CD4-positive, alpha-beta T cell (primary cell): ENCODE measurements at regions not wholly inside any gene's neighbourhood (a gene's known extent, or its start where the extent isn't known, plus 50 kb on each side); places are given as distances from the start of the nearest gene placed in this dataset.

Experiments
- ATAC-seq: fragments of 200-7000 bp; cut with Tn5 transposase; one replicate; pipeline ENCODE4 v1.10.0; 2022; ENCODE audit warnings: mild to moderate bottlenecking; ENCODE audit not compliant: poor library complexity
- CTCF ChIA-PET: fragments of 350-600 bp; sonication (Branson Sonifier 250); formaldehyde crosslinking; loops from one replicate; lab custom pipeline; 2021; ENCODE audit warnings: antibody characterized with exemption, inconsistent platforms; lab: Charles Lee
- POLR2A ChIA-PET: fragments of 350-600 bp; sonication (Branson Sonifier 250); formaldehyde crosslinking; loops from one replicate; lab custom pipeline; 2021; ENCODE audit warnings: antibody characterized with exemption, inconsistent platforms; lab: Charles Lee
- DNase-seq, 14 experiments: peaks; one replicate each; pipeline ENCODE4 v3.0.0-alpha.2; 2013 to 2020; ENCODE audit warnings: mixed read lengths in 2 of 14
- H3K27ac ChIP-seq, 2 donors: one replicate each; pipeline versions ENCODE4 v1.5.1 to v1.7.0; 2013; ENCODE audit warnings: low read length in 2 of 2, low read depth in 1 of 2, mild to moderate bottlenecking in 1 of 2
- H3K27me3 ChIP-seq, 2 experiments: 1 replicate in 1 of 2; 2 replicates in 1 of 2; pipeline versions ENCODE4 v1.6.1 to v1.7.0; 2013; ENCODE audit warnings: low read length in 2 of 2, control low read depth in 1 of 2, mild to moderate bottlenecking in 1 of 2, moderate library complexity in 1 of 2; ENCODE audit not compliant: insufficient read depth in 2 of 2, control insufficient read depth in 1 of 2
- H3K36me3 ChIP-seq: one replicate; pipeline ENCODE4 v1.6.1; 2013; ENCODE audit warnings: low read length, control low read depth; ENCODE audit not compliant: insufficient read depth
- H3K4me1 ChIP-seq: one replicate; pipeline ENCODE4 v1.6.1; 2013; ENCODE audit warnings: low read length, control low read depth; ENCODE audit not compliant: insufficient read depth
- H3K4me3 ChIP-seq: one replicate; pipeline ENCODE4 v1.5.1; 2013; ENCODE audit warnings: mild to moderate bottlenecking, low read length, moderate library complexity
- H3K9me3 ChIP-seq, 2 experiments: 1 replicate in 1 of 2; 2 replicates in 1 of 2; pipeline versions ENCODE4 v1.6.1 to v1.7.0; 2013; ENCODE audit warnings: low read length in 2 of 2, mild to moderate bottlenecking in 2 of 2, control low read depth in 1 of 2, moderate library complexity in 1 of 2; ENCODE audit not compliant: control insufficient read depth in 1 of 2, insufficient read depth in 1 of 2
- H3K27ac Mint-ChIP-seq: one replicate; pipeline ENCODE4 v1.8.0; 2020; ENCODE audit warnings: mixed read lengths
- H3K27me3 Mint-ChIP-seq: one replicate; pipeline ENCODE4 v1.8.0; 2021; ENCODE audit warnings: mixed read lengths
- H3K36me3 Mint-ChIP-seq: one replicate; pipeline ENCODE4 v1.8.0; 2021; ENCODE audit warnings: low read depth, mixed read lengths
- H3K4me1 Mint-ChIP-seq: one replicate; pipeline ENCODE4 v1.8.0; 2021; ENCODE audit warnings: low read depth, mixed read lengths
- H3K4me3 Mint-ChIP-seq: one replicate; pipeline ENCODE4 v1.8.0; 2020; ENCODE audit warnings: mild to moderate bottlenecking, mixed read lengths
- H3K9me3 Mint-ChIP-seq: one replicate; pipeline ENCODE4 v1.8.0; 2020; ENCODE audit warnings: mixed read lengths
- intact Hi-C, 2 experiments: fragments of 100-400 bp; cut with DNase I in 1 of 2; cut with micrococcal nuclease in 1 of 2; formaldehyde crosslinking; loops; one replicate each; pipeline versions ENCODE4 v1.15.1 to v1.9.0; 2023 to 2025; cut with DNase I, micrococcal nuclease
- TF ChIP-seq, protein P1 (sequence below): fragments of 200-600 bp; IDR thresholded peaks from one replicate; pipeline ENCODE4 v1.8.0; 2022; ENCODE audit warnings: antibody characterized with exemption, mild to moderate bottlenecking

- Histone ChIP-seq H3K9me3 (peaks cover 0 to 20% of the 10 kb centered on the region in 2 experiments), H3K4me1 (no peaks in the 10 kb centered on the region), H3K4me3 (no peak overlapping the region), H3K27ac (no peak overlapping the region), H3K27me3 (no peaks in the 10 kb centered on the region), H3K36me3 (no peaks in the 10 kb centered on the region)
- peaks cover 19% of the 10 kb centered on the region for H3K27me3 Mint-ChIP-seq
- DNase-seq: no peak
- H3K4me3 Mint-ChIP-seq: no peak overlapping the region
- no peak overlapping the region for H3K27ac Mint-ChIP-seq
- H3K36me3 Mint-ChIP-seq: no peaks in the 10 kb centered on the region
- intact Hi-C loops: no loop called here
- CTCF ChIA-PET: no interaction called here
- peaks cover 4% of the 10 kb centered on the region for H3K9me3 Mint-ChIP-seq
- no peak for ATAC-seq
- TF ChIP-seq, protein P1, sequence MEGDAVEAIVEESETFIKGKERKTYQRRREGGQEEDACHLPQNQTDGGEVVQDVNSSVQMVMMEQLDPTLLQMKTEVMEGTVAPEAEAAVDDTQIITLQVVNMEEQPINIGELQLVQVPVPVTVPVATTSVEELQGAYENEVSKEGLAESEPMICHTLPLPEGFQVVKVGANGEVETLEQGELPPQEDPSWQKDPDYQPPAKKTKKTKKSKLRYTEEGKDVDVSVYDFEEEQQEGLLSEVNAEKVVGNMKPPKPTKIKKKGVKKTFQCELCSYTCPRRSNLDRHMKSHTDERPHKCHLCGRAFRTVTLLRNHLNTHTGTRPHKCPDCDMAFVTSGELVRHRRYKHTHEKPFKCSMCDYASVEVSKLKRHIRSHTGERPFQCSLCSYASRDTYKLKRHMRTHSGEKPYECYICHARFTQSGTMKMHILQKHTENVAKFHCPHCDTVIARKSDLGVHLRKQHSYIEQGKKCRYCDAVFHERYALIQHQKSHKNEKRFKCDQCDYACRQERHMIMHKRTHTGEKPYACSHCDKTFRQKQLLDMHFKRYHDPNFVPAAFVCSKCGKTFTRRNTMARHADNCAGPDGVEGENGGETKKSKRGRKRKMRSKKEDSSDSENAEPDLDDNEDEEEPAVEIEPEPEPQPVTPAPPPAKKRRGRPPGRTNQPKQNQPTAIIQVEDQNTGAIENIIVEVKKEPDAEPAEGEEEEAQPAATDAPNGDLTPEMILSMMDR: no peak
- POLR2A ChIA-PET: no interaction called here
- H3K4me1 Mint-ChIP-seq: no peaks in the 10 kb centered on the region
Observed at GRCh38 chr16:86209202-86209601, 301.1 kb upstream of the FOXF1 start.

DNA sequence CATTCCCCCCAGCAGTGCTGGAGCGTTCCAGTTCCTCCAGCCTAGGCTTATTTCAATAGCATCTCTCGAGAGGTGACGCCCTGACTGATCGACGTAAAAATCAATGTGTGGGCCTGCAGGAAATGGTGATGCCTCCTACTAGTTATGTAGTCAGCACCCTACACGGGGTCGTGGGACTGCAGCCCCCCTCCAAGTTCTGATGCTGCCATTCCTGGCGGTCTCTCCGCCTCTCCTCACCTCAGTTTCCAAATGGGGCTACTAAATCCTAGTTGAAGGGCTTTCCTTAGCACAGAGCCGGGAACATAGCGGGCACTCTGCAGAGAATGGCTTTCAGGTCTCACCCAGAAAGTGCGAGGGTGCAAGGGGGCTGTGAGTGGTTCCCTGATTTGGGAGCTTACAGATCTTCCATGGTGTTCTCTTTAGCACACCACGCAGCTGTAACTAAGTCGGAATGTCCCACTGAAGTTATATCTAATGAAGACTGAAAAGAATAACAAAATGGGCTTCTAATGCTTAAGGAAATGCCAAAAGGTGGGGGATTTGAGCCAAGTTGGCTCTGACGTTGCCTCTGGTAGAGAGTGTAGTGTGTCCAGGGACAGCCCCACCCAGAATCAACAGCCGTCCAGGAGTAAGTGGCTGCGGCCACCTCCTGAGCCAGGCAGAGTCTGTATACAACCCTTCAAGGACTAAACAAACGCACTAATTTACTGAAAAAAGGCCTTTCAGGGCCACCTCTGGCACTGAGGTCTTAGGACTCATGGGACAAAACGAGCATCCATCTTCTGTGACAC lies 299.7 kb upstream of the FOXF1 start:
- TF ChIP-seq, protein P1: no peak
- Mint-ChIP-seq H3K4me1 (no peaks in the 10 kb centered on the region), H3K36me3 (no peaks in the 10 kb centered on the region), H3K9me3 (peaks cover 4% of the 10 kb centered on the region), H3K4me3 (no peak overlapping the region), H3K27me3 (peaks cover 26% of the 10 kb centered on the region), H3K27ac (no peak overlapping the region)
- no peaks in the 10 kb centered on the region for H3K36me3 ChIP-seq
- intact Hi-C loops: no loop called here
- no peak overlapping the region for H3K4me3 ChIP-seq
- ATAC-seq: no peak
- ChIA-PET CTCF (no interaction called here), POLR2A (no interaction called here)
- no peak for DNase-seq
- no peaks in the 10 kb centered on the region for H3K4me1 ChIP-seq
- no peak overlapping the region for H3K27ac ChIP-seq
- peaks cover 0 to 20% of the 10 kb centered on the region in 2 experiments for H3K9me3 ChIP-seq
- no peaks in the 10 kb centered on the region for H3K27me3 ChIP-seq

DNA sequence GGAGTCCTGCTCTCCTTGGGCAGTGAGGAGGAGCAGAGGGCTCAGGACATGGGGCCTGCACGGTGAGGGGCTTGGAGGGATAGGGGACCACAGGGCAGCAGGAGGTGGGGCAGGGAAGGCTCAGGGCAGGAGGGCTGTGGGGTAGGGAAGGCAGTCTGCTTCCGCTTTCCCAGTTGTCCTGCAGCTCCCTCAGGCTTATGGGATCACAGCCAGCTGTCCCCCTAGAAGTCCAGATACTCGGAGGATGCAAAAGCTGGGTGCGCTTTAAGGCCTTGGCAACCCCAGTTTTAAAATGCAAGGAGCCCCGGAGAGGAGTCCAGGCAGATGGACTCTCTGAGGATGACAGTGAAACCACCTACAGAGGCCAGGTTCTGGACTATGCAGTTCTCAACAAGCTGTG lies 299.1 kb upstream of the FOXF1 start:
- Histone ChIP-seq H3K27ac (no peak overlapping the region), H3K4me3 (no peak overlapping the region), H3K4me1 (no peaks in the 10 kb centered on the region), H3K27me3 (no peaks in the 10 kb centered on the region), H3K9me3 (peaks cover 0 to 20% of the 10 kb centered on the region in 2 experiments), H3K36me3 (no peaks in the 10 kb centered on the region)
- Mint-ChIP-seq H3K4me1 (no peaks in the 10 kb centered on the region), H3K36me3 (no peaks in the 10 kb centered on the region), H3K27me3 (peaks cover 28% of the 10 kb centered on the region), H3K27ac (no peak overlapping the region), H3K4me3 (no peak overlapping the region), H3K9me3 (peaks cover 4% of the 10 kb centered on the region)
- ATAC-seq: no peak
- intact Hi-C loops: no loop called here
- TF ChIP-seq, protein P1: no peak
- ChIA-PET POLR2A (no interaction called here), CTCF (no interaction called here)
- no peak for DNase-seq
